ENCODE measurements at regions not wholly inside any gene's neighbourhood (a gene's known extent, or its start where the extent isn't known, plus 50 kb on each side); places are given as distances from the start of the nearest gene placed in this dataset.

DNA sequence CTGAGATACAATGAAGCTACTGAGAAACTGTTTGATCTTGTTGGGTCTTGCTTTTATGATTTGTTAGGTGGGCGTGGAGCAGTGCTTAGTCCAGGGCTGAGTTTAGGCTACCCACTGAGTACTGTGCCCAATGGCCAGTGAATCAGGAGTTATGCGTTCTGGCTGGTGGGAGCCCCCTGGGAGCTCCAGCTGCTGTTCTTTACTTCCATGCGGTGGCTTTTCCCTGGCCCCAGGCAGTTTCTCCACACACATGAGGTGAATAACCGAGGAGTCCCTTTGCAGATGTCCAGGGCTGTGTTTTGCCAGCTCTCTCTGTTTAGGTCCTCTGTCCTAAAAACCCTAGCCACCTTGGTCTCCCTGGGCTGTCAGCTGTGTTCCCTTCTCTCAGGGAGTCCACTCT, 106.5 kb downstream of the KLF13 start:
- H3K27ac Mint-ChIP-seq (ENCODE audit: unreplicated experiment), result no peak overlapping the region
- H3K4me3 Mint-ChIP-seq (ENCODE audit: unreplicated experiment), result no peak overlapping the region
- TF ChIP-seq, protein P1, sequence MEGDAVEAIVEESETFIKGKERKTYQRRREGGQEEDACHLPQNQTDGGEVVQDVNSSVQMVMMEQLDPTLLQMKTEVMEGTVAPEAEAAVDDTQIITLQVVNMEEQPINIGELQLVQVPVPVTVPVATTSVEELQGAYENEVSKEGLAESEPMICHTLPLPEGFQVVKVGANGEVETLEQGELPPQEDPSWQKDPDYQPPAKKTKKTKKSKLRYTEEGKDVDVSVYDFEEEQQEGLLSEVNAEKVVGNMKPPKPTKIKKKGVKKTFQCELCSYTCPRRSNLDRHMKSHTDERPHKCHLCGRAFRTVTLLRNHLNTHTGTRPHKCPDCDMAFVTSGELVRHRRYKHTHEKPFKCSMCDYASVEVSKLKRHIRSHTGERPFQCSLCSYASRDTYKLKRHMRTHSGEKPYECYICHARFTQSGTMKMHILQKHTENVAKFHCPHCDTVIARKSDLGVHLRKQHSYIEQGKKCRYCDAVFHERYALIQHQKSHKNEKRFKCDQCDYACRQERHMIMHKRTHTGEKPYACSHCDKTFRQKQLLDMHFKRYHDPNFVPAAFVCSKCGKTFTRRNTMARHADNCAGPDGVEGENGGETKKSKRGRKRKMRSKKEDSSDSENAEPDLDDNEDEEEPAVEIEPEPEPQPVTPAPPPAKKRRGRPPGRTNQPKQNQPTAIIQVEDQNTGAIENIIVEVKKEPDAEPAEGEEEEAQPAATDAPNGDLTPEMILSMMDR (IDR thresholded peaks at IDR 0.05), result no peak

DNA sequence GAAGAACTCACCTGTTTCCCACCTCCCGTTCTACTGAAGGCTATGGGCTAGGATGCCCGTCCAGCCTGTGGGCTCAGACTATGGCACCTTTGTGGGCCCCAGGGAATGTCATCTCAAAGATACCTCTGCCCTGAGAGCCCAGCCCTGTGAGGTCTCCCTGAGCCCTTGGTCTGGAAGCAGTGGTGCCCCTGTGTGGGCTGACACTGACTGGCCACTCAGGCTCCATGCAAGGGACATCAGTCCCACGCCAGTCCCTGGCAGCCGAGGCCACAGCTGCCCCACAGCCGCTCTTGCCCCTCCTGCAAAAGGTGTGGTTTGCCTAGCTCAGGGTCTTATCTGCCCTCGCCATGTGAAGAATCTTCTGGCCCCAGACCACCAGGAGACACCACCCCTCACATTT, 106.9 kb downstream of the KLF13 start:
- Mint-ChIP-seq H3K9me3 (ENCODE audit: low read depth) (no peaks in the 10 kb centered on the region), H3K4me1 (ENCODE audit: low read depth) (peaks cover 23% of the 10 kb centered on the region), H3K27me3 (ENCODE audit: low read depth) (no peaks in the 10 kb centered on the region), H3K4me3 (ENCODE audit: unreplicated experiment) (no peak overlapping the region), H3K27ac (ENCODE audit: unreplicated experiment) (no peak overlapping the region), H3K36me3 (ENCODE audit: low read depth) (peaks cover 1% of the 10 kb centered on the region)
- no peak for DNase-seq (ENCODE audit: low spot score)
- TF ChIP-seq, protein P1 (IDR thresholded peaks at IDR 0.05), result no peak

More for the DNA sequence above, 106.5 kb downstream of the KLF13 start:
- DNase-seq (ENCODE audit: low spot score), result no peak
- peaks cover 23% of the 10 kb centered on the region for H3K4me1 Mint-ChIP-seq (ENCODE audit: low read depth)
- peaks cover 1% of the 10 kb centered on the region for H3K36me3 Mint-ChIP-seq (ENCODE audit: low read depth)
- H3K9me3 Mint-ChIP-seq (ENCODE audit: low read depth), result no peaks in the 10 kb centered on the region
- H3K27me3 Mint-ChIP-seq (ENCODE audit: low read depth), result no peaks in the 10 kb centered on the region

DNA sequence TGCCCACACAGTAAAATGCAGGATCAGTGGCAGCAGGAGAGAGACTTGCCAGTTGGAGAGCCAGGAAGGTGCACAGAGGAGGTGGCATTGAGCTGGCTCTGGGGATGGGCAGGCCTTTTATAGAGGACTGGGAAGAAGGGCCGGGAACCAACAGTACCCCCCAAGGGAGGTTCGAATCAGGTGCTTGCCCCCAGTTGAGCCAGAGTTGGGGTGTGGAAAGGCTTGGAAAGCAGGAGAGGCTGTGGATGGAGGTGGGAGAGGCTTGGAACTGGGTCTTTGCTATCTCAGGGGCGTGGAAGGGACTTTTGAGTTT, 107.6 kb downstream of the KLF13 start:
- Mint-ChIP-seq H3K4me3 (ENCODE audit: unreplicated experiment) (no peak overlapping the region), H3K9me3 (ENCODE audit: low read depth) (no peaks in the 10 kb centered on the region), H3K36me3 (ENCODE audit: low read depth) (peaks cover 1% of the 10 kb centered on the region), H3K27ac (ENCODE audit: unreplicated experiment) (no peak overlapping the region), H3K4me1 (ENCODE audit: low read depth) (peaks cover 23% of the 10 kb centered on the region), H3K27me3 (ENCODE audit: low read depth) (no peaks in the 10 kb centered on the region)
- DNase-seq (ENCODE audit: low spot score), result no peak
- TF ChIP-seq, protein P1 (IDR thresholded peaks at IDR 0.05), result no peak

DNA sequence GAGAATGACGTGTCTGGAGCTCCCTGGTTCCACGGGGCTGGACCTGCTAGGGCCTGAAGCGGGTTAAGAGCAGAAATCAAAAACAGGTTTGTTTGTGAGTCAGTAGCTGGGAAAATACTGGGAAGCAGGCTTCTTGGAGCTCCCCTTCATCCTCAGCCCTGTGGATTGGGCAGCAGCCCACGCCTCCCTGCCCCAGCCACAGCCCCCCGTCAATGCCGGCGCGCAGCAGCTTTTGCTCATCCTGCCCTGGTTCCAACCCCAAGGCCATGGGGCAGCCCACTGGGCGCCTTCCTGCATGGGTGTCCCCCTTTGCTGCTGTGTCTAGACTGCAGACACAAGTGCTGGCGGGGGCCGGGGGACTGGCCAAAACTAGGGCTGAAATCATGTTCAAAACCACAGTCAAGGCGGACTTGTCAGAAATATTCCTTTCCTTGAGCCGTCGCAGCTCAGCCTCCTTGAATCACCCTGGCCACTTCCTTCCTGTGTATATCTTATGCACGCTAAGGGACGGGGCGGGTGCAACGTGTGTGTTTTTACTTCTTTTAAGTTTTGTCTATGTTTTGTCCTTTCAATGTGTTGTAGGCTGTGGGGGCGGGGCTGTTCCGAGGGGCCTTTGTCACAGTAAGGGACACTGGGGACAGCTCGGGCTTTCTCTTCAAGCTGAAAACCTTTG, 108.1 kb downstream of the KLF13 start:
- peaks cover 23% of the 10 kb centered on the region for H3K4me1 Mint-ChIP-seq (ENCODE audit: low read depth)
- peaks cover 1% of the 10 kb centered on the region for H3K36me3 Mint-ChIP-seq (ENCODE audit: low read depth)
- peak overlapping the region; percentile 61 for H3K4me3 Mint-ChIP-seq (ENCODE audit: unreplicated experiment)
- DNase-seq (ENCODE audit: low spot score), result no peak
- TF ChIP-seq, protein P1 (IDR thresholded peaks at IDR 0.05), result no peak
- no peaks in the 10 kb centered on the region for H3K27me3 Mint-ChIP-seq (ENCODE audit: low read depth)
- H3K9me3 Mint-ChIP-seq (ENCODE audit: low read depth), result no peaks in the 10 kb centered on the region
- peak overlapping the region; percentile 74 for H3K27ac Mint-ChIP-seq (ENCODE audit: unreplicated experiment)

DNA sequence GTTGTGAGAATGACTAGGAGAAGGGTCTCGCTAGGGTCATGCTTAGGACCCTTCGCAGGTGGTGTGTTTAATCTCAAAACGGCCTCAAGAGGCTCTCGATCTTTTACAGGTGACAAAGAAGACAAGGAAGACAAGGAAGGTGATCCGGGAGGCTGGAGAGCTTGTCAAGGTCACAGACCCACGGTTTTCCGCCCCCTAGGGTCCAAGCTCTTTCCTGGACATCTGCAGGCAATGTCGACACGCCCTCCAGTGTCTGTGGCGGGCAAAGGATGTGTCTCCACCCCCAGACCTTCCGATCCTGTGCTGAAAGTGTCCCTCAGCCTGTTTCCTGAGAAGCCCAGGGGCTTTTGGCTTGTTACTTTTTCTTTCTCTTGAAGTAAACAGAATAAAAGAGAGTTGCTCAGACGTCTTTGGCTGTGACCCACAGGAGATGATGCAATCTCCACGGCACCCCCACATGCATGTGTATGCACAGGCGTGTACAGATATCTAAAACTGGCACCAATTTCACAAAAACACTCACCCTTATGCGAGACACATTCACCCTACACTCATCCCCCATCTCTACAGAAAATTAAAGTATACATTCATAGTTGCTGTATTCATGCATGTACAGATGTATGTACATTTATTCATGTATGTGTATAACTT, 108.8 kb downstream of the KLF13 start:
- Mint-ChIP-seq H3K36me3 (ENCODE audit: low read depth) (no peaks in the 10 kb centered on the region), H3K4me3 (ENCODE audit: unreplicated experiment) (peak overlapping the region; percentile 61), H3K4me1 (ENCODE audit: low read depth) (peaks cover 23% of the 10 kb centered on the region), H3K27ac (ENCODE audit: unreplicated experiment) (peak overlapping the region; percentile 74), H3K9me3 (ENCODE audit: low read depth) (no peaks in the 10 kb centered on the region), H3K27me3 (ENCODE audit: low read depth) (no peaks in the 10 kb centered on the region)
- TF ChIP-seq, protein P1 (IDR thresholded peaks at IDR 0.05), result peak; percentile 82
- no peak for DNase-seq (ENCODE audit: low spot score)
